GM19438 (cell line): ENCODE measurements at regions not wholly inside any gene's neighbourhood (a gene's known extent, or its start where the extent isn't known, plus 50 kb on each side); places are given as distances from the start of the nearest gene placed in this dataset.

Experiments
- ATAC-seq: cut with Tn5 transposase; IDR thresholded peaks from one replicate; pipeline ENCODE4 v1.9.1; 2021; ENCODE audit warnings: low read depth; ENCODE audit not compliant: unreplicated experiment

DNA sequence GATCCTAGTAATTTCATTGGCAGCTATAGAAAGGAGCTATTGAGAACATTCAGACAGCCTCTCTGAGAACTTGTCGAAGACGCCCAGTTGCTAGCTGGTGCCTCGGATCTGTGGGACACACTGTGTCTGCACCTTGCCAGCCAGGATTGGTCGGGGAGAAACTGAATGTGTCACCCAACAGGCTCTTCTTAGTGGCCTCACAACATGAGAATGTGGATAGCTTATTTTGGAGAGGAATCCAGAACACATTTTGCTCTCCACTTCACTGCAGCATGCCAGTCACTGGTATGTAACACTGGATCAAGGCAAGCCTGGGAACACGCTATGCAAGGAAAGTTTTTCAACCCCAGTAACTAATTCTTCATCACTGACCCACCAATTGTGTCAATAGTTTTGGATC is 89.5 kb upstream of the TRPC3 start:
- no peak for ATAC-seq

DNA sequence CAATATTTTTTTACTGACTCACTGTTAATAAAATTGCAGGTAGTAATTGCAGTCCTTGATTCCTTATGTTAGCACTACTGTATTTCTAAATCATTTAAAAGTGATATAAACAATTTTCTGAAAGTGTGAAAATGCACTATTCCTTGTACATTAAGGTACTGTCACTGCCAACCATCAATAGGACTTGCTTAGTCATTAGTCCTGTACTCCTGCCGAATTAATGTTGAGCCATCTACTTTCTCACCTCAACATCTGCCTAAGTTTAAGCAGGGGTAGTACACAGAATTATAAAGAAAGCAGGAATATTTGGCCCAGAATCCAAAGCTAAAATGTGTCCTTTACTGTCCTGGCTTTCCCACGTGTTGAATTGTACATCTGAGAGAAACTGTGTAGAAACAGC is 87.0 kb upstream of the TRPC3 start:
- no peak for ATAC-seq

DNA sequence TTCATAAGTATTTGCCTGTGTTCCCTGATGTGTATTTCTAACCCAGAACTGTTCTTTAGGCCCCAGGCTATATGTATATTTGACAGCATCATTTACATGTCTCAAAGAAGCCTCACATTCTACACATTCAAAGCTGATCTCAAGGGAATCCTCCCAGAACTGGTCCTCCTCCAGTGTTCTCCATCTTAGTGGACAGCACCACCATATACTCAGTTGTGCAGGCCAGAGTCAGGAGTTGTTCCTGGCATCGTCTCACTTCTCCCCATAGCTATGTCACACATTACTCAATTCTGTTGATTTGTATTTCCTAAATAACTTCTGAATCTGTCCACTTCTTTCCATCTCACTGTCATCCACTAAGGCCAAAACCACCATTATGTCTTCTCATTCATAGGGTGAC is 82.8 kb upstream of the TRPC3 start:
- no peak for ATAC-seq

DNA sequence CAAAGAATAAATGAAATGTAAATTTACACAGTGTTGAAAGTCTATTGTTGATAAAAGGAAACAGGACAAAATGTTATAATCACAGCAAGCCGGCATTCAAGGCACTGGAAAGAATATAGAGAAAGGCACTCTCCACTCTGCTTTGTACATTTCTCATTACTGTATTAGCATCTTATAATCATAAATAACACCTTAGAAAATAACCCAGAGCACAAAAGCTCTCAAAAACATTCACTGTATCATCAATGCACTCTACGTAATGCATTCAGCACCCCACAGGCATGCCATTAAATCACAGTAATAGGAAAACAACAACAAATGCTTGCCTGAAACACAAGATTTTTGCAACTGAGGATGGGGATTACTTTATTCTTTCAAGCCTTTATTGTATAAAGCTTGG is 75.3 kb upstream of the TRPC3 start:
- no peak for ATAC-seq

DNA sequence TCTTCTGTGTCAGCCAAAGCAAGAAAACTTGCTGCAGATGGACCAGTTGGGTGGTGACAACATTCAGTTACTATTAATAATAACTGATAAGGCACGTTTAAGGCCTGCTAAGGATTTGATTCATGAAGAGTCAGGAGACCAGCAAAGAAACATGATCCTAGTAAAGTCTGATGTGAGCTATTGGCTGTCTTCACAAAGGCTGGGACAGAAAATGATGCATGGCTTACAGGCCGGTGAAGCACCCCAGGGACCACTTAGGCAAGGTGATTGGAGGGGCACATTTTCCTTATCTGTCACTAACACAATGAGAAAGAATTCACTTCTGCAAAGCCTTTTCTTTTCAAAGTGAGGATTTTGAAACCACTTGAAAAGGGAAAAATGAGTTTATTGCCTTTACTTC is 65.4 kb upstream of the TRPC3 start:
- ATAC-seq: no peak

DNA sequence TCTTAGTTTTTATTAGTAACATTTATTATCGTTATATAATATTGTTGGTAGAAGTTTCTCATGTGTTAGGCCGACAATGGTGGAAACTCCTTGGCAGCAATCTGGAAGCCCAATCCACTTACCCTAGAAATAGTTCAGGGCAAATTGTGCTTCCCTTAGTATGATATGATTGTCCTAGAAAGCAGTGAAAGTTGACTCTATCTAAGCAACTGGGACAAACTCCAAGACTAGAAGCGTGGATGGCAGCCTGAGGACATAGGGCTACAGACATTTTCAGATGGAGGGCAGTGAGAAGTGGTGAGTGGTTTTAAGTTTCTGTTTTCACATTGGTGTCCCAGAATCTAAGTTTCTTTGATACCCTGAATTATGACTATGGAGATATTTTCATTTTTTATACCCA is 63.3 kb upstream of the TRPC3 start:
- no peak for ATAC-seq

DNA sequence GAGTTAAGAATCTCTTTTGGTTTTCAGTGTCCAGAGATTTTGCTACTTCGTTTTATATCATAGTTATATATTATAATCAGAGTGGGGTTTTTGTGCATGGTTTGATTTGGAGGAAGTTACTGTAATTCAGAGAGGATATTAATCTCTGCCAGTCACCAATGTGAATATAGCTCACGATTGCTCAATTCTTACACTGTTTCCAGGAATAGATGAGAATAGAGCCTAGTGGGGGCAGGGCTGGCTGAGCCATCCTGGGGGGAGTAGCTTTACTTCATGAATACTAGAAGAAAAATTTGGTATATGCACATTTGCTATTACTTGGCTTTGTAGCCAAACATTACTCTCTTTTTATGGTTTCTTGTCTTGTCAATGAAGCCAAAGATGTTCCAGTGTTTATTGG is 60.9 kb upstream of the TRPC3 start:
- no peak for ATAC-seq

DNA sequence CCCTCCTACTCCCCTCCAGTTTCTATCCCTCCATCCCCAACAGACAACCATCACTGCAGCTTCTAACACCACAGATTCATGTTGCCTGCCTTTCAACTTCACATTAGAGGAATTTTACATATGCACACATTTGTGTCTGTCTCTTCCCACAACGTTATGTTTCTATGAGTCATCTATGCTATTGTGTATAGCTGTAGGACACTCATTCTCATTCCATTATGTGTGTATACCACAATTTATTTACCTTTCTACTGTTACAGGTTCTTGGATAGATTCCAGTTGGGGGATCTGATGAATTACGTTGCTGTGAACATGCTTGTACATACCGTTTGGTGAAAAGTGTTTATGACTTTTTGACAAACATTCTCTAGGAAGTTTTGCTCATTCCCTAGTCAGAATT is 58.8 kb upstream of the TRPC3 start:
- no peak for ATAC-seq

DNA sequence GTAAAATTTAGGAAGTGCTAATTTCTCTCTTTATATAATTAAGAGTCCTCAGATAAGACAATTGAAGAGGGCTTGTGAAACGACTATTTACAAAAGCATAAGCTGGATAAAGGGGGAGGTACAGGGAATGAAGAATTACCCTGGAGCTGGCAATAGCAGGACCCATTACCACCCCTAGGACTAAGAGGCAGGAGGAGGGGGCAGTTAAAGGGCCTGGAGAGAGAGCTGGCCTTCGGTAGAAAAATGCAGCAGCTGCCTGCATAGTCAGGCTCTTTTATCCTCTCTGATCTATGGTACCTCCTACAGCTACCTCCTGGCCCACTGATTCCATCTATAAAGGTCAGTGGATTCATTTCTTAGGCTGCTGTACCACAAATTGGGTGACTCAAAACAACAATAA is 57.7 kb upstream of the TRPC3 start:
- ATAC-seq: no peak

DNA sequence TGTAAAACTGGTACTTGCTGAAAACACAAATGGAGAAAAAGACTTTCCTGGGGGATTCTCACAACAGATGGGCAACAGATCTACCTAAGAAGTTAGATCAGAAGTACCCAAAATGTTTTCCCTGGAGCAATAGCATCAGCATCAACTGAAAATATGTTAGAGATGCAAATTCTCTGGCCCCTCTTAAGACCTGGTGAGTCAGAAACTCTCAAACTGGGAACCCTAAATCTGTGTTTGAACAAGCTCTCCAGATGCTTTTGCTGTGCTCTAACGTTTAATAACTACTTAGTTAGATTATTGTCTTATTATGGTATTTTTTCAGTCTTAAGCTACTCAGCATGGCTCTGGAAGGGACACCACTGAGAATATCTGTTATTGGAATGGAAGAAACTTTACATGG is 55.2 kb upstream of the TRPC3 start:
- no peak for ATAC-seq

DNA sequence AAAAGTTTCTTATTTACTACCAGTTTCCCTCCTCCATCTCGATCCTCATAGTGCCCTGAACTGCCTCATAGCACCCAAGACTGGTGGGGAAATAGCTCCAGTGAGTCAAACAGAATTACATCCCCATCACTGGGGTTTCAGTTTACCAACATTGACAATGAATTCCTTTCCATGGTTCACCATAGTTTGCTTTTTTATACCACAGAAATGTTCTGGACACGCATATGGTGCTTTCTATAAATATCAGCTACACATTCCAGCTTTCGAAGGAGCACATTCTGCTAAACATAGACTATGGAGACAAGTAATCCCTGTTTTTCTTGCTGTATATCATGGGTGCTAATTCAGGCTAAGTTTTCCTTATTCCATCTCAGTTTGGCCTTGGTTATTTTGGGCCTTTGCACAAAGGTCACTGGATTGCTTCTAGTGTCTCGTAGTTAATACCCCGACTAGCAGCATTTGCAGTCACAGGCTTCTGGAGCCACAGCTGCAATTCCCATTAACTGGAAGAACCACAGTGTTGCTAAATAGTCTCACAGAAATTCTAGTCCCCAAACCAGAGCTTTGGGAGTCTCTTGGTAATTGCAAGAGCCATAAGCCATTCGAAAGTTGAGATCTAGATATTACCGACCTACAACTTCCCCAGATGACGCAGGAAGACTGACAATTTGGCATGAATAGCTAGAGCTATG is 53.4 kb upstream of the TRPC3 start:
- ATAC-seq: no peak

DNA sequence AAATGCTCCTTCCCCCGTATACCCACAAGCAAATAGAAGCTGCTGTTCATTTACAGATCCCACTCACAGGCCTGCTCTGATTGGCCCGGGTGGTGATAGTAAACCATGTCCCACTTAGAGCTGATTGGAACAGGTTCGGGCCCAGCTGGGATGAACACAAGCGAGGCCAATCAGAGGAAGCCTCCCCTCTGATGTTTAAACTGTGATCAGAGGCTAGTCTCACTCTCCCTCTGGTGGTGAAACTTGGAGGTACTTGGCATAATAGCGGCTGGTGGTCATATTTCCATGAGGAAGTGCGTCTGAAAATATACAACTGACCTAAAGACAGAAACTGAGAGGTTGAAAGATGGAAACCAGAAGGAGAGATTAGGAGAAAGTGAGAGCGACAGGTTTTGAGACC is 51.5 kb upstream of the TRPC3 start:
- peak; percentile 94 for ATAC-seq
